Midbrain (tissue), 1 donor: ENCODE measurements at regions not wholly inside any gene's neighbourhood (a gene's known extent, or its start where the extent isn't known, plus 50 kb on each side); places are given as distances from the start of the nearest gene placed in this dataset.
"Not testable (repeated sequence)": the region's sequence is repeated elsewhere in the genome, so short reads cannot be mapped to it uniquely, and the experiment has no call there.

Source experiments
- DNase-seq: peaks from one replicate; lab custom pipeline; 2025; lab: John Stamatoyannopoulos, UW

- not testable (repeated sequence) for DNase-seq
Measured at GRCh38 chr17:445839-446238, 93.2 kb upstream of the RPH3AL start, which contains the start of gene RFLNB. RFLNB (minus strand) TSS chr17:445939.

- DNase-seq: no peak
Measured at GRCh38 chr17:444879-445454, 92.4 kb upstream of the RPH3AL start.

DNA sequence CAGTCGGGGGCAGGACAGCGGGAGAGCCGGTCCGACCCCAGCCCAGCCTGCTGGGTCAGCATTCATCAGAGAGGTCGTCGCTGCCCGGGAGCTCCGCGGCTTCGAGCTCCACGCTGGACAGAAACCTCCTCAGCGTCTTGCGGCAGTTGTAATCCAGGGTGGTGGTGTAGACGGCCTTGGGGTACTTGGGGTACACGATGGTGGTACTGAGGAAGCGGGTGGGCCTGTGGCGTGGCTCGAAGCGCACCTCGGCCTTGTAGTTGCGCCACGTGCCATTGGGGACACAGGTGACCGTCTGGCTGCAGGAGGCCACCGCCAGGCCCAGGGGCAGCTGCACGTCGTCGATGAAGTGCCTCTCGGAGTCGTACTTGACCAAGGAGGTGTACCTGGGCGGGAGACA is 90.5 kb upstream of the RPH3AL start:
- DNase-seq: no peak

DNA sequence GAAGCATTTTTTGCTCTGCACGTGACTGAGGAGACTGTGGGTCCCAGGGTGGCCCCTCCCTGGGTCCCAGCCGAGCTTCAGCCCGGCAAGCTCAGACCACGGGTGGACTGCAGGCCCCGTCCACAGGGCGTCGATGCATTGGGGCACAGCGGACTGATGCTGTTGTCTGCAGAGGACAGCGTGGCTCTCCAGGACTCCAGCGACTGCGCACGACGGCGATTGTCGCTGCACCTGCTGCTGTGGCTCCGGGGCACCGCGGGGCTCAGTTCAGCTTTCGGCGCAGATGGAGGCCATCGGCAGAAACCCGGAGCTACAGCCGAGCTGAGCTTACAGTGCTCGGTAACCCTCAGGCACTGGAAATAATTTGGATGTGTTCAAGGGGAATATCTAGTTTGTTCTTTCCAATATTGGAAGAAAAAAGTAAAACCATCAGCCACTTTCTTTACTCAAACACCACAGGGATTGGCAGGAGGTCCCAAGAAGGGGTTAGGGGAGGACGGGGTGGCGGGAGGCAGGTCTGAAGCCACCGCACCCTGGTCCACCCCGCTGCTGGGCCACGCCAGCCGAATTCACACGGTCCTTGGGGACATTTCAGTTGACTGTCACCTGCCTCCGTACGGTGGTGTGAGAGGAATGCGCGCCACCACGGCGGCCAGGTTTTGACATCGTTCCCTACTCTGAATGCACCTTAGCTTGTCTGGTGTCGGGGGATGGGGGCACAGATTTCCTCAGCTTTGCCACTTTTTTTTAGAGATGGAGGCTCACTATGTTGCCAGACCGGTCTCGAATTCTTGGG is 88.7 kb upstream of the RPH3AL start:
- DNase-seq: no peak

- no peak for DNase-seq
Measured at GRCh38 chr17:438191-438590, 85.6 kb upstream of the RPH3AL start.

GRCh38 chr17:437545-437944 is 84.9 kb upstream of the RPH3AL start:
- DNase-seq: no peak

GRCh38 chr17:436571-436970 is 84.0 kb upstream of the RPH3AL start:
- no peak for DNase-seq

- DNase-seq: not testable (repeated sequence)
Measured at GRCh38 chr17:432471-432870, 79.9 kb upstream of the RPH3AL start.

DNA sequence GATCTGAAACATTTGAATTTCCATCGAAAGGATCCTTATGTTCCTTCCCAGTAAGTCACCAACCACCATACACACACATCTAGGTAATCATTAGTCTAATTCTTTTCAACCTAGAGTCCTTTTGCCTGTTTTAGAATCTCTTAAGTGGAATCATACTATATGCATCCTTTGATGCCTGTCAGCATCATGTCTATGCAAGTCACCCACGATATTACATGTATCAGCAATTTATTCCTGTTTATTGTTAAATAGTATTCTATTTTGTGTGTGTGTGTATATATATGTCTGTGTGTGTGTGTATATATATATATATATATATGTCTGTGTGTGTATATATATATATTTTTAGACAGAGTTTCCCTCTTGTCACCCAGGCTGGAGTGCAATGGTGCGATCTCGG is 78.9 kb upstream of the RPH3AL start:
- no peak for DNase-seq

DNA sequence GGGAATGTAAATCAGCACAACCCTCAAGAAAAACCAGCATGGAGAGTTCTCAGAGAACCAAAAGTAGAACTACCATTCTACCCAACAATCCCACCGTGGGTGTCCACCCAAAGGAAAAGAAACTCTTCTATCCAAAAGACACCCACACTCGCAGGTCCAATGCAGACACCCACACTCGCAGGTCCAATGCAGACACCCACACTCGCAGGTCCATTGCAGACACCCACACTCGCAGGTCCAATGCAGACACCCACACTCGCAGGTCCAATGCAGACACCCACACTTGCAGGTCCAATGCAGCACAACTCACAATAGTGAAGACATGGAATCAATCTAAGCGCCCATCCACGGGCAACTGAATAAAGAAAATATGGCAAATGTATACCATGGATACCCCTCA is 77.0 kb upstream of the RPH3AL start:
- no peak for DNase-seq

GRCh38 chr17:428414-428813 is 75.8 kb upstream of the RPH3AL start:
- DNase-seq: no peak

GRCh38 chr17:427891-428290 is 75.3 kb upstream of the RPH3AL start:
- no peak for DNase-seq

GRCh38 chr17:427327-427726 is 74.7 kb upstream of the RPH3AL start:
- DNase-seq: no peak

DNA sequence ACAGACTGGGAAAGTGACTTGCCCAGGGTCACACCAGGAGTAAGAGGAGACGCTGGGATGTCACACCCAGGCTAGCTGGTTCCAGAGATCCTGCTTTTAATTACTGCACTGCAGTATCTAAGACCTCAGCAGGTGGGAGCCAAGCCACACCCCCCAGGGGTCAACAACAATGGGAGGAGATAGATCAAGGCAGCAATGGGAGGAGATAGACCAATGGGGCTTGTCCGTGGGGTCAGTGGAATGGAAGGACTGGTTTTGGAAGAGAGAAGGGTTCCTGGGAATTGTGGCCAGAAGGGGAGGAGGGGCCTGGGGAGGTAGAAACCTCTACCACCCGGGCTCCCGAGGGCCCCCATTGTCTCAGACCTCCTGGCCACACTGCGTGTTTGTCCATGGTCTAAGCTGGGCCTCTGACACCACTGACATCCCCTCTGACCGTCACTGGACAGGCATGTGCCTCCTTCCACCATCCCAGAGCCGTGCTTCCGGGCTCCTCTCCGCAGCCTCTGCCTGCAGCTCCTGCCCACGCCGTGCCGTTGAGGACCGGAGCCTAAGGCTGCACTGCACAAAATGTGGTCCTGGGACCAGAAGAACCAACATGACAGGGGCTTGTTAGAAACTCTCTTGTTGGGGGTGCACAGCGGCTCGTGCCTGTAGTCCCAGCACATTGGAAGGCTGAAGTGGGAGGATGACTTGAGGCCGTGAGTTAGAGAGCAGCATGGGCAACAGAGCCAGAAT is 69.8 kb upstream of the RPH3AL start:
- DNase-seq: no peak

GRCh38 chr17:420479-421175 is 68.0 kb upstream of the RPH3AL start:
- no peak for DNase-seq

- DNase-seq: no peak
Measured at GRCh38 chr17:419073-419735, 66.6 kb upstream of the RPH3AL start.

GRCh38 chr17:418421-418751 is 65.8 kb upstream of the RPH3AL start:
- DNase-seq: no peak

DNA sequence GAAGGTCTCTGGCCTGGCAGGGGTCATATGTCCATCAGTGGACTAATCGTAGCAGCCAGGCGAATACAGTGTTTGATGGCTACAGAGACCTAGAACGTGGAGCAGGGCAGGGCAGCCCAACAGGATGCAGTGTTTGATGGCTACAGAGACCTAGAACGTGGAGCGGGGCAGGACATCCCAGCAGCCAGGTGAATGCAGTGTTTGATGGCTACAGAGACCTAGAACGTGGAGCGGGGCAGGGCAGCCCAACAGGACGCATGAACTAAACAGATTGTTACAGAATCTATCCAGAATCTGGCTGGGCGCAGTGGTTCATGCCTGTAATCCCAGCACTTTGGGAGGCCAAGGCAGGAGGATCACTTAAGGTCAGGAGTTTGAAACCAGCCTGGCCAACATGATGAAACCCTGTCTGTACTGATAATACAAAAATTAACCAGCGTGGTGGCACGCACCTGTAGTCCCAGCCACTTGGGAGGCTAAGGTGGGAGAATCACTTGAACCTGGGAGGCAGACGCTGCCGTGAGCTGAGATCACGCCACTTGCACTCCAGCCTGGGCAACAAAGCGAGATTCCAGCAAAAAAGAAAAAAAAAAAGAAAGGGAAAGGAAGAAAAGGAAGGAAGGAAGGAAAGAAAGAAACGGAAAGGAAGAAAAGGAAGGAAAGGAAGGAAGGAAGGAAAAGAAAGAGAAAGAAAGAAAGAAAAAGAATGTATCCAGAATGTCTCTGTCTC is 65.2 kb upstream of the RPH3AL start:
- no peak for DNase-seq

DNA sequence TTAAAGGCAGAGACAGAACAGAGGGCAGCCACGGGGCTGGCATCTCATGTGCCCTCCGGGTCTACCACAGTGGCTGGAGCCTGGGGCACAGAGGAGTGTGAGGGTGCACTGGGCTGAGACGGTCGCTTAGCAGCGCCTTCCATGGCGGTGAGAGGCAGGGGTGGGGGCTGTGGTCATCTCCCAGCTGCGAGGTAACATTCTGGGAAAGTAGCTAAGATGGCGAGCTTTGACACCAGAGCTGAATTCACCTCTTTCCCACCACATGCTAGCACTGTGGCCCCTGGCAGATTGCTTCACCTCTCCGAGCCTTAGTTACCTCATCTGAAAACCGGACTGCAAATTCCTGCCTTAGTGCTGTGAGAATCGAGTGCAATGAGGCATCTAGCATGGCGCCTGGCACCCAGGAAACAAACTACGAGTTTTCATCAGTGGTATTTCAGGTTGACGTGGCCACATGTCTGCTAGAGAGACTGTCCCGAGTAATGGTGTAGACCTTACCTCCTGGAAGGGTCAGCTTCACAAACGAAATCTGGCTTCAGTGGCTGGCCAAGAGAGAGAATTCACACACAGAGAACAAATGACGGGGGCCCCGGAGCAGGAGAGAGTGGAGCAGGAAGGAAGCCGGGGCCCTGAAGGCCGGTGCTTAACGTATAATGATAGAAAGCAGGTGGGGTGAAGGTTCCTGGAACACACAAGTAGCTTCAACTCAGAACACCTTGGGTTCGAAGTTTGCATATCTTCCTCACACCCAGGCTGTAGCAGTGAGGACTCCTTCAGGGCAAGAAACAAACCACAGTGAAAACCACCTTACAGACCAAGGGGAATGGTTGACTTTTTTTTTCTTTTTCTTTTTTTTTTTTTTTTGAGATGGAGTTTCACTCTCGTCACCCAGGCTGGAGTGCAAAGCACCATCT is 63.9 kb upstream of the RPH3AL start:
- no peak for DNase-seq

GRCh38 chr17:413706-414380 is 61.2 kb upstream of the RPH3AL start:
- no peak for DNase-seq
